ENCODE measurements at regions not wholly inside any gene's neighbourhood (a gene's known extent, or its start where the extent isn't known, plus 50 kb on each side); places are given as distances from the start of the nearest gene placed in this dataset.

DNA sequence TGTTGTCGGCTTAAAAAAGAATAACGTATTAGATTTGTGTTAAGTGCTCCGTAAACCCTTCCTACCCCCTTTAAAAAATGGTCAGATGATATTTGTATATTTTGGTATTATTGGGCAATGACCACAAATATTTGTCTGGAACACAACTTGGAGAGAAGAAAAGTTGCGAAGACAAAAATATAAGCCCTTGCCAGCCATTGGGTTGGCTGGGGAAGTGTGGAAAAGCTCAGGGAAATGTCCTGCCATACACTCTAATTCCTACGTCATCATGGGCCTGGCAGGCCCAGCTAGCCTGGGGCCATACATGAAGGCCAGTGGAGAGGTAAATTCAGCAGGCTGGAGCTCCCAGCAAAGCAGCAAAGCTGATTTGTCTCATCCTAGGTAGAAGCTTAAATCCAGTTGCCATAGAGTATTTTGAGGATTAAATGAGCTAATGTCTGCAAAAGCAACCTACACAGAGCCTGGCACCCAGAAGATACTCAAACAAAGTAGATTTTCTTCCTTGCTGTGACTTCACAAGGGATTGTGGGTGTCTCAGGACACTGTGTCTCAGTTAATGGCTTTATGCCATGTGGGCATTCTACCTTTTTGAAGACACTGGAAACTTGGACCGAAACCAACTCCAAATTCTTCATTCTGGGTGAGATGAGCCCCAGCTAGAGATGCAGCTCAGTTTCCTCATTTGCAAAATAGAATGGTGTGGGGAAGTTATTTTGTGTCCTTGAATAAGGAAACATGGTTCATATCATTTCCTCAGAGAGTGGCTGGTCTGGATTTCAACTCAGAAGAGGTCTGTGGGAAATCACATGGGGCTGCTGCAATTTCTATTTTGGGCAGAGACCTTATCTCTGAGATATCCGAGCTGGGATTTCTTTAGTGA, 87.9 kb upstream of the MAP4K3 start:
- no peaks in the 10 kb centered on the region for H3K27me3 Mint-ChIP-seq
- no peak overlapping the region for H3K4me3 Mint-ChIP-seq
- no peak for ATAC-seq

DNA sequence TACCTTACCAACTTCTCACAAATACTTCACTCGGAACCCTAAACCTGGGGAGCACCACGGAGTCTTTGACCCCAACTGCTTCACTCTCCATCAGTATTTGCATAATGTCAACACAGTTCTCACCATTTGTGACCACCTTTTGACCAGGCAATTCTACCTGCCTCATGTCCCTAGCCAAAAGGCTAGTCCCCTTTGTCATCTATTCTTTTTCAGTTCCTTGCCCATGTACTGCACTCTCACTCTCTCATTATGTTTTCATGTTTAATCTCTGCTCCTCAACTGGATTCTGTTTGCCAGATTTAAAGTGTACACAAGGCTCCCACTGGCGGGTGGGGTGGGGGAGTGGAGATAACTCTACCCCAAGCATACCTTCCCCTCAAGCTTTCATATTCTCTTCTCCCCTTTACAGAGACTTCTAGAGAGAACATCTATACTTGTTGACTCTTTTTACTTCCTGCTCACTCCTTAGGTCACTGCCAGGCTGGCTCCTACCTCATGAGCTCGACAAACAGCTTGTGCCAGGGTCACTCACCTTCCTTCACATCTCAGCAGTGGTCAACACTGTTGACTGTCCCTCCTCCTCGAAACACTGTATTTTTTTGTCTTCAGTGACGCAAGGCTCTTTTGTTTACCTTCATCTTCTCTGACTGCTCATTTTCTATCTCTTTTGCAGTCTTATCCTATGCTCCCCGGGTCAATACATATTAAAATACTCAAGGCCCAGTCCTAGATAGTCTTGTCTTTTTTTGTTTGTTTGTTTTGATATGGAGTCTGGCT, 88.7 kb upstream of the MAP4K3 start:
- DNase-seq (no peak), ATAC-seq (no peak)
- TF ChIP-seq, protein P1, sequence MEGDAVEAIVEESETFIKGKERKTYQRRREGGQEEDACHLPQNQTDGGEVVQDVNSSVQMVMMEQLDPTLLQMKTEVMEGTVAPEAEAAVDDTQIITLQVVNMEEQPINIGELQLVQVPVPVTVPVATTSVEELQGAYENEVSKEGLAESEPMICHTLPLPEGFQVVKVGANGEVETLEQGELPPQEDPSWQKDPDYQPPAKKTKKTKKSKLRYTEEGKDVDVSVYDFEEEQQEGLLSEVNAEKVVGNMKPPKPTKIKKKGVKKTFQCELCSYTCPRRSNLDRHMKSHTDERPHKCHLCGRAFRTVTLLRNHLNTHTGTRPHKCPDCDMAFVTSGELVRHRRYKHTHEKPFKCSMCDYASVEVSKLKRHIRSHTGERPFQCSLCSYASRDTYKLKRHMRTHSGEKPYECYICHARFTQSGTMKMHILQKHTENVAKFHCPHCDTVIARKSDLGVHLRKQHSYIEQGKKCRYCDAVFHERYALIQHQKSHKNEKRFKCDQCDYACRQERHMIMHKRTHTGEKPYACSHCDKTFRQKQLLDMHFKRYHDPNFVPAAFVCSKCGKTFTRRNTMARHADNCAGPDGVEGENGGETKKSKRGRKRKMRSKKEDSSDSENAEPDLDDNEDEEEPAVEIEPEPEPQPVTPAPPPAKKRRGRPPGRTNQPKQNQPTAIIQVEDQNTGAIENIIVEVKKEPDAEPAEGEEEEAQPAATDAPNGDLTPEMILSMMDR (IDR thresholded peaks at IDR 0.05), result no peak
- no peak overlapping the region for H3K4me3 Mint-ChIP-seq
- H3K36me3 Mint-ChIP-seq (ENCODE audit: low read depth), result peaks cover 3% of the 10 kb centered on the region
- no peaks in the 10 kb centered on the region for H3K4me1 Mint-ChIP-seq (ENCODE audit: low read depth)
- intact Hi-C loops (cut with micrococcal nuclease), result no loop called here
- ChIA-PET POLR2A (interaction anchor here (2.1 kb wide), 1 partner anchor 10 kb away, joined by 9 read pairs; no protein-coding TSS in a partner anchor), CTCF (no interaction called here)
- no peak overlapping the region for H3K27ac Mint-ChIP-seq
- H3K9me3 Mint-ChIP-seq, result peaks cover 3% of the 10 kb centered on the region
- no peaks in the 10 kb centered on the region for H3K27me3 Mint-ChIP-seq

More for the DNA sequence above, 87.9 kb upstream of the MAP4K3 start:
- Mint-ChIP-seq H3K36me3 (ENCODE audit: low read depth) (peaks cover 3% of the 10 kb centered on the region), H3K9me3 (peaks cover 3% of the 10 kb centered on the region), H3K4me1 (ENCODE audit: low read depth) (no peaks in the 10 kb centered on the region), H3K27ac (no peak overlapping the region)
- ChIA-PET CTCF (interaction anchor here (1.5 kb wide), 1 partner anchor 13 kb away, joined by 4 read pairs; no protein-coding TSS in a partner anchor), POLR2A (interaction anchor here (0.6 to 2.1 kb wide), 2 partner anchors 9 to 63 kb away, joined by 3 to 9 read pairs; no protein-coding TSS in a partner anchor)
- no peak for DNase-seq
- intact Hi-C loops (cut with micrococcal nuclease), result no loop called here
- TF ChIP-seq, protein P1 (IDR thresholded peaks at IDR 0.05), result no peak

DNA sequence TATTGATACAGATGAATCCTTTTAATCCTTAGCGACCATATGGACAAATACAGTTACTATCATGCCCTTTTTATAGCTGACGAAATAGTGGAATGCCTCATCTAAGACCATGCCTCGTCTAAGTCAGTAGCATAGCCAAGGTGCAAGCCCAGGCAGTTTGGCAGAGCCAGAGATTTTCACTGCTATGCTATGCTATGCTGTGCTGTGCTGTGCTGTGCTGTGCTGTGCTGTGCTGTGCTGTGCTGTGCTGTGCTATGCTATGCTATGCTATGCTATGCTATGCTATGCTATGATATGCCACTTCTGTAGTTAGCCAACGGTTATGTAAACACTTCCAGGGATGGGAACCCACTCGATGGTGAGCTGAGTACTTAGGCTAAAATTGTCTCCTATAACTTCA, 91.6 kb upstream of the MAP4K3 start:
- Mint-ChIP-seq H3K9me3 (no peaks in the 10 kb centered on the region), H3K36me3 (ENCODE audit: low read depth) (no peaks in the 10 kb centered on the region), H3K4me3 (no peak overlapping the region), H3K4me1 (ENCODE audit: low read depth) (no peaks in the 10 kb centered on the region), H3K27me3 (no peaks in the 10 kb centered on the region), H3K27ac (no peak overlapping the region)
- DNase-seq (no peak), ATAC-seq (no peak)
- TF ChIP-seq, protein P1 (IDR thresholded peaks at IDR 0.05), result no peak
- ChIA-PET CTCF (no interaction called here), POLR2A (no interaction called here)
- intact Hi-C loops (cut with micrococcal nuclease), result no loop called here

DNA sequence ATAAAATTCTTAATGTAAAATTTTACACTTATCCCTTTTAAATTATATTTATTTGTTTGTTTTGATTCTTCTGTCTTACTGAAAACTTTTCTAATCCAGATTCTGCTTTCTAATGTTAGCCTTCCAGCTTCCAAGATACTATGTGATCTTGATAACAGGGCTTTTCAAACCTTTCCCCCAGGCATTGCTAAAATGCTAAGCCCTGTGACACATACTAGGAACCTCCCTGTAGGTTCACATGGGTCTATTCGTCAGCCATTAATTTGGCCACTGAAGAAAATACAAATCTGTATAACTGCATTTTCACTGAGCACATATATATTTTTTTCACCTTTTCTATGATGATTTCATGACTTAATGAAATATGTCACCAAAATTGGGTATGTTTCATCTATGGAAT, 92.8 kb upstream of the MAP4K3 start:
- POLR2A ChIA-PET, result no interaction called here
- intact Hi-C loops (cut with micrococcal nuclease), result no loop called here

More for the DNA sequence above, 92.8 kb upstream of the MAP4K3 start:
- TF ChIP-seq, protein P1 (IDR thresholded peaks at IDR 0.05), result no peak
- H3K9me3 Mint-ChIP-seq, result no peaks in the 10 kb centered on the region
- DNase-seq, result no peak
- H3K27ac Mint-ChIP-seq, result no peak overlapping the region
- H3K4me1 Mint-ChIP-seq (ENCODE audit: low read depth), result no peaks in the 10 kb centered on the region
- no peaks in the 10 kb centered on the region for H3K36me3 Mint-ChIP-seq (ENCODE audit: low read depth)
- no peak overlapping the region for H3K4me3 Mint-ChIP-seq
- CTCF ChIA-PET, result interaction anchor here (1.3 kb wide), 1 partner anchor 12 kb away, joined by 4 read pairs; no protein-coding TSS in a partner anchor
- no peak for ATAC-seq
- H3K27me3 Mint-ChIP-seq, result no peaks in the 10 kb centered on the region
